Adipocyte (in vitro differentiated cells): ENCODE measurements at regions not wholly inside any gene's neighbourhood (a gene's known extent, or its start where the extent isn't known, plus 50 kb on each side); places are given as distances from the start of the nearest gene placed in this dataset.

Experiments used
- DNase-seq: peaks from one replicate; pipeline ENCODE4 v3.0.0-alpha.2; 2015; ENCODE audit warnings: low read depth
- H3K27me3 ChIP-seq: replicated peaks from 2 replicates; pipeline ENCODE4 v1.7.0; 2013; ENCODE audit warnings: mild to moderate bottlenecking, low read length, moderate library complexity; ENCODE audit not compliant: control insufficient read depth, insufficient read depth
- H3K36me3 ChIP-seq: 2 replicates; pipeline ENCODE4 v1.7.0; 2013; ENCODE audit warnings: low read length, mild to moderate bottlenecking, moderate library complexity; ENCODE audit not compliant: control insufficient read depth, insufficient read depth, severe bottlenecking
- H3K4me1 ChIP-seq: 2 replicates; pipeline ENCODE4 v1.7.0; 2013; ENCODE audit warnings: mild to moderate bottlenecking, low read length, moderate library complexity; ENCODE audit not compliant: control insufficient read depth, insufficient read depth
- H3K4me3 ChIP-seq: 2 replicates; pipeline ENCODE4 v1.7.0; 2013; ENCODE audit warnings: mild to moderate bottlenecking, low read length, moderate library complexity
- H3K9ac ChIP-seq: 2 replicates; pipeline ENCODE4 v1.7.0; 2013; ENCODE audit warnings: mild to moderate bottlenecking, low read length, moderate library complexity
- H3K9me3 ChIP-seq: 2 replicates; pipeline ENCODE4 v1.7.0; 2013; ENCODE audit warnings: mild to moderate bottlenecking, low read length, moderate library complexity; ENCODE audit not compliant: control insufficient read depth

DNA sequence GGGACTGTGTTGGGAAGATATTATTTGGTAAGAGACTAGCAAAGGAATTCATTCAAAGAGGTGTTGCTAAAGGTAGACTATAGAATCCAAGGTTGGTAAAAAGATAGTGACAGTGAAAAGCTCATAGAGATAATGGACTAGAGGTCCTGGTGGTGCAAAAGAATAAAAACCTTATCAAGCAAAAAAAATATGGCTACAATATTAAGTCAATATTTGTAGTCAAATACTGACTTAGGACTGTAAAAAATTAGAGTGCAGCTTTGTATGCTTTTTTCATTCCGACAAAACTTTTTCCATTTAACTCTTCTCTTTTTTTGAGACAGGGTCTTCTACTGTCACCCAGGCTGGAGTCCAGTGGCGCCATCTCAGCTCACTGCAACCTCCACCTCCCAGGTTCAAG is 444.0 kb upstream of the AGTR1 start:
- no peak for DNase-seq
- Histone ChIP-seq H3K4me1 (no peaks in the 10 kb centered on the region), H3K27me3 (no peaks in the 10 kb centered on the region), H3K4me3 (no peak overlapping the region), H3K9ac (no peak overlapping the region), H3K9me3 (no peaks in the 10 kb centered on the region), H3K36me3 (no peaks in the 10 kb centered on the region)

DNA sequence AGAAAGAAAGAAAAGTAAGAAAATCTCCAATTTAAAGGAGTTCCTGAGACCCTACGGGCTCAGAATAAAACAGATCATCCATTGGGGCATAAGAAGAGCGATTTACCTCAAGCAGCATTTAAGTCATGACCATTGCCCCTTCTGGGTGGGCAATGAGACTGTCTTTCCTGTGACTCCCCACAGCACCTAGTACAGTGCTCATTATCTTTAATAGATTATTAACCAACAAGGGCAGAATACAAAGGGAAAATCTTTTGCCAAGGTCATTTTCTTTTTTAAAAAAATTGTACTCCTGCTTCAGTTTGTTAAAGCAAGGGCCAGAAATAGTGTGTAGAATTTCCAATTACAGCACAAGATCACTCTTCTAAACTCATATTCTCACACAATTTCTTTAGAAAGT is 443.3 kb upstream of the AGTR1 start:
- no peaks in the 10 kb centered on the region for H3K36me3 ChIP-seq
- no peaks in the 10 kb centered on the region for H3K9me3 ChIP-seq
- no peaks in the 10 kb centered on the region for H3K27me3 ChIP-seq
- no peak overlapping the region for H3K4me3 ChIP-seq
- H3K9ac ChIP-seq: no peak overlapping the region
- no peaks in the 10 kb centered on the region for H3K4me1 ChIP-seq
- DNase-seq: no peak

- DNase-seq: no peak
- Histone ChIP-seq H3K9me3 (no peaks in the 10 kb centered on the region), H3K27me3 (no peaks in the 10 kb centered on the region), H3K9ac (no peak overlapping the region), H3K4me1 (no peaks in the 10 kb centered on the region), H3K36me3 (no peaks in the 10 kb centered on the region), H3K4me3 (no peak overlapping the region)
Observed at GRCh38 chr3:148255981-148256969, 441.4 kb upstream of the AGTR1 start.

DNA sequence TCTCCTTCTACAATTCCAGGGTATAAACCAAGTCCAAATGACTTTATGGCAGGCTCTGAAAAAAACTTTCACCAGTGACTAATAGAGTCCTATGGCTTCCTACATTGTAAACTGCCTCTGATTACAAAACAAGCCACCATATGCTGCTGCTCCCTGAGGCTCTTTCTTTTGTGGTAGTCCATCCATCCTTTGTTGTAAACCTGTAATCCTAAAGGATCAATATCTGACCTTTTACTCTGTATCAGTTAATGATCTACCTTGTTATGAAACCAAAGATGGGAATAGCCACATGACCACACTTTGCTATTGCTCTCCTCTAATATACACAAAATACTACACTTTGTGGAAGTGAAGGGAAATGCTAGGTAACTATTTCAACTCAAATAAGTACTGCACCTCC is 434.7 kb upstream of the AGTR1 start:
- H3K27me3 ChIP-seq: no peaks in the 10 kb centered on the region
- H3K9ac ChIP-seq: no peak overlapping the region
- H3K36me3 ChIP-seq: no peaks in the 10 kb centered on the region
- no peak overlapping the region for H3K4me3 ChIP-seq
- H3K9me3 ChIP-seq: no peaks in the 10 kb centered on the region
- H3K4me1 ChIP-seq: peaks cover 4% of the 10 kb centered on the region
- no peak for DNase-seq

DNA sequence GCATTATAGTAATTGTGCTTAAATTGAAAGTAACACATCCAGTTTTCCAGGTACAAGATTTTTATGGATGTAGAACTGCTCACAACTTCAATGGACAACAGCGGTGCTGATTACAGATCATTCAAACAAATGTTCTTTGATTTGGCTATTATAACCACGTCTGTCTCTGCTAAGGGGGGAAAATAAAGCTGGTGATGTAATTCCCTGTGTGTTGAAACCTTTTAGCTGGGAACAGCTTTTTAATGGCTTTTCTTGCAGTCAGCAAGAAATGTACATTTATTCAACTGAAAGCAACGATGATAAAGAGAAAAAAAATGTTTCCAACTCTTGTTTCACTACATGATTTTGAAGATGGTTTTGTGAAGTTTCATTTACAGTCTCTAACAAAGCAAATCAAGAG is 431.9 kb upstream of the AGTR1 start:
- DNase-seq: peak; percentile 7
- no peak overlapping the region for H3K9ac ChIP-seq
- no peak overlapping the region for H3K4me3 ChIP-seq

GRCh38 chr3:148266341-148266740 is 431.4 kb upstream of the AGTR1 start:
- Histone ChIP-seq H3K9me3 (no peaks in the 10 kb centered on the region), H3K4me1 (peaks cover 4% of the 10 kb centered on the region), H3K9ac (no peak overlapping the region), H3K4me3 (no peak overlapping the region), H3K36me3 (no peaks in the 10 kb centered on the region), H3K27me3 (no peaks in the 10 kb centered on the region)
- DNase-seq: no peak

More for the DNA sequence above, 431.9 kb upstream of the AGTR1 start:
- Histone ChIP-seq H3K36me3 (no peaks in the 10 kb centered on the region), H3K4me1 (peaks cover 4% of the 10 kb centered on the region), H3K27me3 (no peaks in the 10 kb centered on the region), H3K9me3 (no peaks in the 10 kb centered on the region)

DNA sequence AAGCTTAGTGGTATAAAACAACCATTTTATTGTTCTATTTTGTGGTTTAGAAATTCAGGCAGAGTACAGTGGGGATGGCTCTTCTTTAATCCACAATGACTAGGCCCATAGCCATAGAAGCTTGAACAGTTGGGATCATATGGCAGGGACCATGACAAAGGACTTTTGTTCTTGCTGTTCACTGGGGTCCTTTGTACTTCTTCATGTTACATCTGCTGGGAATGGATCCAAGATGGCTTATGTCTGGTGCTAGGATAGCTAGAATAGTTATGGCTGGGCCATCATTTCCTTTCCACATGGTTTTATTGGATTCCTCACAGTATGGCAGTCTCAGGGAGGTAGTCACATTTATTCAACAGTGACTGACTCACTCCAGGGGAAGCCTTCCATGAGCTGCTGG is 427.9 kb upstream of the AGTR1 start:
- DNase-seq: no peak
- no peak overlapping the region for H3K4me3 ChIP-seq
- no peaks in the 10 kb centered on the region for H3K9me3 ChIP-seq
- no peaks in the 10 kb centered on the region for H3K36me3 ChIP-seq
- H3K4me1 ChIP-seq: peaks cover 4% of the 10 kb centered on the region
- H3K9ac ChIP-seq: no peak overlapping the region
- no peaks in the 10 kb centered on the region for H3K27me3 ChIP-seq

- Histone ChIP-seq H3K9ac (no peak overlapping the region), H3K4me3 (no peak overlapping the region), H3K4me1 (peaks cover 3% of the 10 kb centered on the region), H3K36me3 (no peaks in the 10 kb centered on the region), H3K9me3 (no peaks in the 10 kb centered on the region), H3K27me3 (no peaks in the 10 kb centered on the region)
- no peak for DNase-seq
Observed at GRCh38 chr3:148280623-148281242, 417.0 kb upstream of the AGTR1 start.

GRCh38 chr3:148289159-148289558 is 408.5 kb upstream of the AGTR1 start:
- no peak for DNase-seq
- H3K36me3 ChIP-seq: no peaks in the 10 kb centered on the region
- no peaks in the 10 kb centered on the region for H3K27me3 ChIP-seq
- no peak overlapping the region for H3K9ac ChIP-seq
- H3K4me3 ChIP-seq: no peak overlapping the region
- no peaks in the 10 kb centered on the region for H3K9me3 ChIP-seq
- no peaks in the 10 kb centered on the region for H3K4me1 ChIP-seq

- H3K4me1 ChIP-seq: no peaks in the 10 kb centered on the region
- no peak overlapping the region for H3K9ac ChIP-seq
- no peak overlapping the region for H3K4me3 ChIP-seq
- H3K36me3 ChIP-seq: no peaks in the 10 kb centered on the region
- H3K9me3 ChIP-seq: no peaks in the 10 kb centered on the region
- no peaks in the 10 kb centered on the region for H3K27me3 ChIP-seq
- no peak for DNase-seq
Observed at GRCh38 chr3:148297013-148297412, 400.7 kb upstream of the AGTR1 start.

GRCh38 chr3:148307443-148307843 is 390.3 kb upstream of the AGTR1 start:
- no peaks in the 10 kb centered on the region for H3K4me1 ChIP-seq
- H3K9ac ChIP-seq: no peak overlapping the region
- H3K4me3 ChIP-seq: no peak overlapping the region
- DNase-seq: no peak
- no peaks in the 10 kb centered on the region for H3K27me3 ChIP-seq
- H3K9me3 ChIP-seq: no peaks in the 10 kb centered on the region
- H3K36me3 ChIP-seq: no peaks in the 10 kb centered on the region
